HEK293 (cell line): ENCODE measurements at regions not wholly inside any gene's neighbourhood (a gene's known extent, or its start where the extent isn't known, plus 50 kb on each side); places are given as distances from the start of the nearest gene placed in this dataset.

ENCODE experiments used
- CTCF ChIA-PET: fragments of 350-600 bp; formaldehyde crosslinking; extraction: SDS; loops from one replicate; lab custom pipeline; 2021; ENCODE audit warnings: antibody characterized with exemption; lab: Yijun Ruan, JAX
- POLR2A ChIA-PET: fragments of 300-600 bp; formaldehyde crosslinking; extraction: SDS; loops from one replicate; lab custom pipeline; 2020; ENCODE audit warnings: antibody characterized with exemption, inconsistent platforms; lab: Yijun Ruan, JAX
- H3K27ac ChIP-seq: fragments of 200-500 bp; sonication (Bioruptor generic); 2 replicates; pipeline ENCODE4 v1.5.1; 2014; ENCODE audit warnings: low read depth, low read length, control low read depth, inconsistent platforms; ENCODE audit errors: extremely low read depth
- H3K36me3 ChIP-seq, 2 experiments: fragments of 200-500 bp in 1 of 2; sonication (Bioruptor generic) in 1 of 2; 1 replicate in 1 of 2; 2 replicates in 1 of 2; pipeline ENCODE4 v1.5.1; 2014 to 2017; ENCODE audit warnings: inconsistent platforms in 2 of 2, low read length in 2 of 2; ENCODE audit not compliant: control insufficient read depth in 2 of 2, insufficient read depth in 1 of 2
- H3K4me1 ChIP-seq: fragments of 200-500 bp; sonication (Bioruptor generic); 2 replicates; pipeline ENCODE4 v1.5.1; 2014; ENCODE audit warnings: mild to moderate bottlenecking, low read length, inconsistent platforms; ENCODE audit not compliant: control insufficient read depth, insufficient read depth
- H3K4me3 ChIP-seq: 2 replicates; pipeline ENCODE4 v1.5.1; 2011; ENCODE audit warnings: low read depth, mild to moderate bottlenecking, control low read depth, low read length, moderate library complexity
- H3K9me3 ChIP-seq: fragments of 200-500 bp; sonication (Bioruptor generic); 2 replicates; pipeline ENCODE4 v1.5.1; 2014; ENCODE audit warnings: low read depth, low read length, inconsistent platforms; ENCODE audit not compliant: control insufficient read depth, insufficient read depth
- REPIN1 ChIP-seq: fragments of 450-650 bp; formaldehyde crosslinking; IDR thresholded peaks from 2 replicates; pipeline ENCODE4 v1.5.1; 2017; ENCODE audit warnings: missing biosample characterization, missing genetic modification characterization, low read depth
- SETDB1 ChIP-seq: IDR thresholded peaks from one replicate; pipeline ENCODE4 v1.6.1; 2017; ENCODE audit warnings: mild to moderate bottlenecking, low read length, moderate library complexity, mixed read lengths; ENCODE audit not compliant: insufficient read length
- SP7 ChIP-seq: fragments of 450-650 bp; formaldehyde crosslinking; IDR thresholded peaks from 2 replicates; pipeline ENCODE4 v1.5.1; 2016; ENCODE audit warnings: missing biosample characterization, missing genetic modification characterization
- ZNF133 ChIP-seq: fragments of 450-650 bp; formaldehyde crosslinking; IDR thresholded peaks from 2 replicates; pipeline ENCODE4 v1.5.1; 2016; ENCODE audit warnings: missing biosample characterization, missing genetic modification characterization
- ZNF274 ChIP-seq, 2 experiments: fragments of 200-500 bp in 1 of 2; fragments of 450-650 bp in 1 of 2; sonication (Bioruptor generic) in 1 of 2; formaldehyde crosslinking in 1 of 2; IDR thresholded peaks; 2 replicates each; pipeline versions ENCODE4 v1.5.1 to v1.6.1; 2014 to 2016; ENCODE audit warnings: borderline replicate concordance in 1 of 2, inconsistent platforms in 1 of 2, low read length in 1 of 2, missing biosample characterization in 1 of 2, missing genetic modification characterization in 1 of 2
- ZNF324 ChIP-seq: fragments of 450-650 bp; formaldehyde crosslinking; IDR thresholded peaks from 2 replicates; pipeline ENCODE4 v1.5.1; 2016; ENCODE audit warnings: missing biosample characterization, missing genetic modification characterization
- ZNF391 ChIP-seq: fragments of 450-650 bp; formaldehyde crosslinking; IDR thresholded peaks from 2 replicates; pipeline ENCODE4 v1.5.1; 2016; ENCODE audit warnings: low read depth, missing biosample characterization, missing genetic modification characterization, borderline replicate concordance
- ZNF510 ChIP-seq: fragments of 450-650 bp; formaldehyde crosslinking; IDR thresholded peaks from 2 replicates; pipeline ENCODE4 v1.5.1; 2018; ENCODE audit warnings: mild to moderate bottlenecking, missing genetic modification characterization, missing biosample characterization; ENCODE audit not compliant: insufficient replicate concordance
- ZNF548 ChIP-seq: fragments of 450-650 bp; formaldehyde crosslinking; IDR thresholded peaks from 2 replicates; pipeline ENCODE4 v1.5.1; 2016; ENCODE audit warnings: missing biosample characterization, missing genetic modification characterization
- ZNF561 ChIP-seq: fragments of 450-650 bp; IDR thresholded peaks from 2 replicates; pipeline ENCODE4 v1.5.1; 2018; ENCODE audit warnings: missing biosample characterization, missing genetic modification characterization, borderline replicate concordance
- ZNF585B ChIP-seq: fragments of 450-650 bp; formaldehyde crosslinking; IDR thresholded peaks from 2 replicates; pipeline ENCODE4 v1.5.1; 2016; ENCODE audit warnings: missing biosample characterization, missing genetic modification characterization
- ZNF626 ChIP-seq: fragments of 450-650 bp; sonication (Bioruptor Pico); formaldehyde crosslinking; IDR thresholded peaks from 2 replicates; pipeline ENCODE4 v1.5.1; 2018; ENCODE audit warnings: missing biosample characterization, missing genetic modification characterization, inconsistent platforms
- ZNF768 ChIP-seq: fragments of 450-650 bp; formaldehyde crosslinking; IDR thresholded peaks from 2 replicates; pipeline ENCODE4 v1.5.1; 2018; ENCODE audit warnings: missing biosample characterization, mild to moderate bottlenecking, missing genetic modification characterization
- ZSCAN30 ChIP-seq: fragments of 450-650 bp; IDR thresholded peaks from 2 replicates; pipeline ENCODE4 v1.5.1; 2018; ENCODE audit warnings: missing biosample characterization, mild to moderate bottlenecking, missing genetic modification characterization, moderate library complexity
- TF ChIP-seq, protein P1 (sequence below): fragments of 450-650 bp; formaldehyde crosslinking; IDR thresholded peaks from 2 replicates; pipeline ENCODE4 v1.5.1; 2017; ENCODE audit warnings: missing biosample characterization, missing genetic modification characterization
- TF ChIP-seq, protein P2 (sequence below): fragments of 450-650 bp; formaldehyde crosslinking; IDR thresholded peaks from 2 replicates; pipeline ENCODE4 v1.5.1; 2016; ENCODE audit warnings: missing biosample characterization, missing genetic modification characterization
- TF ChIP-seq, protein P3 (sequence below): fragments of 450-650 bp; formaldehyde crosslinking; optimal IDR thresholded peaks from 2 replicates; pipeline ENCODE3; 2016; ENCODE audit warnings: missing biosample characterization, mild to moderate bottlenecking, missing genetic modification characterization
- TF ChIP-seq, protein P4 (sequence below): fragments of 450-650 bp; formaldehyde crosslinking; IDR thresholded peaks from 2 replicates; pipeline ENCODE4 v1.5.1; 2016; ENCODE audit warnings: missing biosample characterization, missing genetic modification characterization
- TF ChIP-seq, protein P5 (sequence below): fragments of 450-650 bp; formaldehyde crosslinking; IDR thresholded peaks from 2 replicates; pipeline ENCODE4 v1.5.1; 2016; ENCODE audit warnings: missing biosample characterization, missing genetic modification characterization

DNA sequence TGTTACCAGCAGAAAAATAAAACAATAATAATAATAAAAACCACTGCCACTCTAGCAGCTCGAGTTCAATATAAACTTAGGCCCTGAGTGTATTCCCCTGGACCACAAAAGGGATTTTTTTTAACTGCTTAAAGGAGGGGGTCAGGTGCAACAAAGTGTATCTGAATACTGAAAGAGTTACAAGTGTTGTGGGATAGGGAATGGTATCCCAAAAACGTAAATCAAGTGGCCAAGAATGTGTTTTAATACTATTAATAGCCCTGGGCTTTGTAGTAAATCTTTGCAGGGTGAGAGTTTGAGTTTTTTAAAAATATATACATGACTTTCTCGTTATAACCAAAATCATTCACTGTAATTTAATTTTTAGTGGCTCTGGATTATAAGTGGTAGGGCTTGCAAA lies 860.1 kb upstream of the INTU start (continued):
- TF ChIP-seq ZNF626 (tag by site-specific recombination) (no peak), ZNF391 (tag by site-specific recombination) (no peak), ZSCAN30 (tag by site-specific recombination) (no peak), SETDB1 (no peak), ZNF510 (tag by site-specific recombination) (no peak), ZNF324 (no peak), ZNF274 (IDR thresholded peaks at IDR 0.05; ENCODE audit: low read length) (no peak), ZNF274 (tag by site-specific recombination; IDR thresholded peaks at IDR 0.05; ENCODE audit: borderline replicate concordance) (no peak), ZNF133 (tag by site-specific recombination) (no peak)
- TF ChIP-seq, protein P1, sequence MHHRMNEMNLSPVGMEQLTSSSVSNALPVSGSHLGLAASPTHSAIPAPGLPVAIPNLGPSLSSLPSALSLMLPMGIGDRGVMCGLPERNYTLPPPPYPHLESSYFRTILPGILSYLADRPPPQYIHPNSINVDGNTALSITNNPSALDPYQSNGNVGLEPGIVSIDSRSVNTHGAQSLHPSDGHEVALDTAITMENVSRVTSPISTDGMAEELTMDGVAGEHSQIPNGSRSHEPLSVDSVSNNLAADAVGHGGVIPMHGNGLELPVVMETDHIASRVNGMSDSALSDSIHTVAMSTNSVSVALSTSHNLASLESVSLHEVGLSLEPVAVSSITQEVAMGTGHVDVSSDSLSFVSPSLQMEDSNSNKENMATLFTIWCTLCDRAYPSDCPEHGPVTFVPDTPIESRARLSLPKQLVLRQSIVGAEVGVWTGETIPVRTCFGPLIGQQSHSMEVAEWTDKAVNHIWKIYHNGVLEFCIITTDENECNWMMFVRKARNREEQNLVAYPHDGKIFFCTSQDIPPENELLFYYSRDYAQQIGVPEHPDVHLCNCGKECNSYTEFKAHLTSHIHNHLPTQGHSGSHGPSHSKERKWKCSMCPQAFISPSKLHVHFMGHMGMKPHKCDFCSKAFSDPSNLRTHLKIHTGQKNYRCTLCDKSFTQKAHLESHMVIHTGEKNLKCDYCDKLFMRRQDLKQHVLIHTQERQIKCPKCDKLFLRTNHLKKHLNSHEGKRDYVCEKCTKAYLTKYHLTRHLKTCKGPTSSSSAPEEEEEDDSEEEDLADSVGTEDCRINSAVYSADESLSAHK (tag by site-specific recombination): no peak
- TF ChIP-seq, protein P2, sequence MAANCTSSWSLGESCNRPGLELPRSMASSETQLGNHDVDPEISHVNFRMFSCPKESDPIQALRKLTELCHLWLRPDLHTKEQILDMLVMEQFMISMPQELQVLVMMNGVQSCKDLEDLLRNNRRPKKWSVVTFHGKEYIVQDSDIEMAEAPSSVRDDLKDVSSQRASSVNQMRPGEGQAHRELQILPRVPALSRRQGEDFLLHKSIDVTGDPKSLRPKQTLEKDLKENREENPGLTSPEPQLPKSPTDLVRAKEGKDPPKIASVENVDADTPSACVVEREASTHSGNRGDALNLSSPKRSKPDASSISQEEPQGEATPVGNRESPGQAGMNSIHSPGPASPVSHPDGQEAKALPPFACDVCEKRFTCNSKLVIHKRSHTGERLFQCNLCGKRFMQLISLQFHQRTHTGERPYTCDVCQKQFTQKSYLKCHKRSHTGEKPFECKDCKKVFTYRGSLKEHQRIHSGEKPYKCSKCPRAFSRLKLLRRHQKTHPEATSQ: no peak
- TF ChIP-seq, all 188 proteins: peak for 0

DNA sequence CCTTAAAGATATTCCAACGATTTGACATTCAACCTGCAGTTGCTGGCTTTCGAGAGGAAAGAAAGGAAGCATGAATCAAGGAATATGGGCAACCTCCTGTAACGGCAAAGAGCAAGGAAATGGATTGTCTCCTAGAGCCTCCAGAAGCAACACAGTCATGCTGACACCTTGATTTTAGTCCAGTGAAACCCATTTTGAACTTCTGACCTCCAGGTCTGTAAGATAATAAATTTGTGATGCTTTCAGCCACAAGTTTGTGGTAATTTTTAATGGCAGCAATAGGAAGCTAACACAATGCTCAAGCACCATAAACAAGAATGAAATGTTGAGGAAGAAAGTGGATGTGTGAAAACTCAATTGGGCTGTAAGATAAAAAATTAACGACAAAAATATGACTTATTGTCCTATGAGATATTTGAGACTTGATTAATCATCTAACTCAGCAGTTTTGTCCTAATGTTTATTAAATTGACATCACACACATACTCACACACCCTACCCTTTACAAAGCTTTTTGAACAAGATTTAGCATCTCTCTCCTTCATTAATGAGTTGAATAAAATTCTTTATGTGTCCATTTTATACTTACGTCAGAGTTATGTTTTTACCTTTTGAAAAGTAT lies 857.2 kb upstream of the INTU start:
- Histone ChIP-seq H3K9me3 (no peaks in the 10 kb centered on the region), H3K36me3 (no peaks in the 10 kb centered on the region), H3K4me3 (no peak overlapping the region), H3K4me1 (no peaks in the 10 kb centered on the region), H3K27ac (no peak overlapping the region)
- ChIA-PET POLR2A (no interaction called here), CTCF (no interaction called here)
- no peak for TF ChIP-seq SP7 (tag by site-specific recombination)
- TF ChIP-seq, protein P3, sequence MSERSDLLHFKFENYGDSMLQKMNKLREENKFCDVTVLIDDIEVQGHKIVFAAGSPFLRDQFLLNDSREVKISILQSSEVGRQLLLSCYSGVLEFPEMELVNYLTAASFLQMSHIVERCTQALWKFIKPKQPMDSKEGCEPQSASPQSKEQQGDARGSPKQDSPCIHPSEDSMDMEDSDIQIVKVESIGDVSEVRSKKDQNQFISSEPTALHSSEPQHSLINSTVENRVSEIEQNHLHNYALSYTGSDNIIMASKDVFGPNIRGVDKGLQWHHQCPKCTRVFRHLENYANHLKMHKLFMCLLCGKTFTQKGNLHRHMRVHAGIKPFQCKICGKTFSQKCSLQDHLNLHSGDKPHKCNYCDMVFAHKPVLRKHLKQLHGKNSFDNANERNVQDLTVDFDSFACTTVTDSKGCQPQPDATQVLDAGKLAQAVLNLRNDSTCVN (tag by site-specific recombination): no peak
- no peak for TF ChIP-seq REPIN1 (tag by site-specific recombination)
- no peak for TF ChIP-seq ZNF768 (tag by site-specific recombination)
- TF ChIP-seq, protein P4, sequence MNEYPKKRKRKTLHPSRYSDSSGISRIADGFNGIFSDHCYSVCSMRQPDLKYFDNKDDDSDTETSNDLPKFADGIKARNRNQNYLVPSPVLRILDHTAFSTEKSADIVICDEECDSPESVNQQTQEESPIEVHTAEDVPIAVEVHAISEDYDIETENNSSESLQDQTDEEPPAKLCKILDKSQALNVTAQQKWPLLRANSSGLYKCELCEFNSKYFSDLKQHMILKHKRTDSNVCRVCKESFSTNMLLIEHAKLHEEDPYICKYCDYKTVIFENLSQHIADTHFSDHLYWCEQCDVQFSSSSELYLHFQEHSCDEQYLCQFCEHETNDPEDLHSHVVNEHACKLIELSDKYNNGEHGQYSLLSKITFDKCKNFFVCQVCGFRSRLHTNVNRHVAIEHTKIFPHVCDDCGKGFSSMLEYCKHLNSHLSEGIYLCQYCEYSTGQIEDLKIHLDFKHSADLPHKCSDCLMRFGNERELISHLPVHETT (tag by site-specific recombination): no peak
- TF ChIP-seq, protein P5, sequence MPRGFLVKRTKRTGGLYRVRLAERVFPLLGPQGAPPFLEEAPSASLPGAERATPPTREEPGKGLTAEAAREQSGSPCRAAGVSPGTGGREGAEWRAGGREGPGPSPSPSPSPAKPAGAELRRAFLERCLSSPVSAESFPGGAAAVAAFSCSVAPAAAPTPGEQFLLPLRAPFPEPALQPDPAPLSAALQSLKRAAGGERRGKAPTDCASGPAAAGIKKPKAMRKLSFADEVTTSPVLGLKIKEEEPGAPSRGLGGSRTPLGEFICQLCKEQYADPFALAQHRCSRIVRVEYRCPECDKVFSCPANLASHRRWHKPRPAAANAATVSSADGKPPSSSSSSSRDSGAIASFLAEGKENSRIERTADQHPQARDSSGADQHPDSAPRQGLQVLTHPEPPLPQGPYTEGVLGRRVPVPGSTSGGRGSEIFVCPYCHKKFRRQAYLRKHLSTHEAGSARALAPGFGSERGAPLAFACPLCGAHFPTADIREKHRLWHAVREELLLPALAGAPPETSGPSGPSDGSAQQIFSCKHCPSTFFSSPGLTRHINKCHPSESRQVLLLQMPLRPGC (tag by site-specific recombination): no peak
- TF ChIP-seq ZNF585B (tag by site-specific recombination): no peak
- TF ChIP-seq ZNF561 (tag by site-specific recombination): no peak
- TF ChIP-seq ZNF548: no peak
